ENCODE measurements at regions not wholly inside any gene's neighbourhood (a gene's known extent, or its start where the extent isn't known, plus 50 kb on each side); places are given as distances from the start of the nearest gene placed in this dataset.

DNA sequence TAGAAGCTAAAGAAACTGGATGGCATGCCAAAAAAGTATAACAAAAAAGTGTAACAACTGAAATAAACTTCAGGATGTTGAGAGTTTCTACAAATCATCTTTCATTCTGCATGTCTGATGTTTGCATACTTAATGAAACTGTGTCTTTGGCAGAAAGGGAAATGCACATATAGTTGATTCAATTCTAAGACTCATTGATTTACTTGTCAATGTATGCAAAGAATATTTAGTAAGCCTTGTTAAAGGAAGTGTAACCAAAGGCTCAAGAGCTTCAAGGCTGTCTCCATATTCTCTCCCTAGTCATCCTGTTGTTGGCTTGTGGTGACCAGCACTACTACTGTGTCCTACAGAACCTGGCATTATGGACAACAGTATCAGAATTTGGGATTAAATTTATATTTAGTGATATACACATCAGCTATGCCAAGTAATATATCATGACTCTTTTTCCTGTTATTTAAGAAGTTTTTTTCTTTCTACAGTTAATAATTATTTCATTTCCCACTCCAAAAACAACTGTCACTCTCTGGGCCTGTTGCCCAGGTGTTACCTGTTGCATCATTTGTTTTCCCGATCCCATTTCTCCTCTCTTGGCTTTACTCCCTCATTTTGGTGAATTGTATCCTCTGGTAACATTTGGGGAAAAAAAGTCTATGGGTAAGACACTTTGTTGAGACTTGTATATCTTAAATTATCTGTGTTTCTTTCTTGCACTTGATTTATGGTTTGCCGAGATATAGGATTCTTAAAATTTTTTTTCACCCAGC is 226.6 kb upstream of the BMPER start:
- no peaks in the 10 kb centered on the region for H3K9me3 ChIP-seq (ENCODE audit: control insufficient read depth, low read depth, low read length)
- no peak overlapping the region for H3K27ac ChIP-seq (ENCODE audit: control insufficient read depth, insufficient read depth, low read length)
- dilution Hi-C loops (cut with MboI; ENCODE audit: extremely low pct_ligation_motif_present, low sequenced_read_pairs): no loop called here
- DNase-seq (ENCODE audit: low read depth, low spot score): no peak
- H3K9ac ChIP-seq (ENCODE audit: control insufficient read depth, extremely low read depth, insufficient read depth, low read length): no peak overlapping the region
- no peaks in the 10 kb centered on the region for H3K4me1 ChIP-seq (ENCODE audit: control insufficient read depth, extremely low read depth, insufficient read depth, low read length)
- H3K27me3 ChIP-seq (ENCODE audit: control insufficient read depth, extremely low read depth, insufficient read depth, low read length): no peaks in the 10 kb centered on the region
- H3K4me2 ChIP-seq (ENCODE audit: control insufficient read depth, extremely low read depth, insufficient read depth, low read depth, low read length): no peak overlapping the region
- H3K4me3 ChIP-seq (ENCODE audit: control insufficient read depth in 2 of 3, extremely low read depth in 1 of 3, insufficient read depth in 2 of 3, low read depth in 1 of 3, low read length in 3 of 3): no peak overlapping the region
- no peaks in the 10 kb centered on the region for H3K36me3 ChIP-seq (ENCODE audit: control insufficient read depth in 2 of 2, extremely low read depth in 1 of 2, insufficient read depth in 2 of 2, low read length in 2 of 2)
- TF ChIP-seq CTCF (optimal IDR thresholded peaks at IDR 0.05 in 1 of 3, IDR thresholded peaks at IDR 0.05 in 1 of 3, conservative IDR thresholded peaks at IDR 0.05 in 1 of 3; ENCODE audit: extremely low read depth in 1 of 3, insufficient read depth in 2 of 3, low read length in 3 of 3) (no peak), EZH2 (IDR thresholded peaks at IDR 0.05; ENCODE audit: low read length) (no peak)
- peak; percentile 29 for FAIRE-seq
- no peaks in the 10 kb centered on the region for H3K9me1 ChIP-seq (ENCODE audit: control insufficient read depth, extremely low read depth, insufficient read depth, low read length)
- no peaks in the 10 kb centered on the region for H4K20me1 ChIP-seq (ENCODE audit: control insufficient read depth, extremely low read depth, insufficient read depth, low read length)
- H2AFZ ChIP-seq (ENCODE audit: control insufficient read depth, low read length): no peak overlapping the region
- H3K79me2 ChIP-seq (ENCODE audit: control insufficient read depth, insufficient read depth, low read length): no peaks in the 10 kb centered on the region

DNA sequence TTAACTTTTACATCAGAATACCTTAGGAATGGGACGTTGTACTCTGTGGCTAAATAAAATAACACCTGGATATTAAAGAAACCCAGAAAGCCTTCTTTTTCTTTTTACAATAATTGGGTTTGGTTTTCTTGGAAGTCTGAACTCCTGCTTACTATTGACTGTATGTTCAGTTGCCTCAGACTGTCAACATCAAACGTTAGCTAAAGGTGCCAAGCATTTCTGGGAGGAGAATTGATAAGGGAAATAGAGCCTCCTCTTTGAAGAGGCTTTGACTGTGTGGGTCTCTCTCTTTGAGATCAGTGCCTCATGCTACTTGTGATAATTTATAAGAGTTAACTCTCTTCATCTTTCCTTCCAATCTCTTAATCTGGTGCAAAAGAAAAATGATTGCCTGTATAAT is 224.7 kb upstream of the BMPER start:
- Histone ChIP-seq H3K9ac (ENCODE audit: control insufficient read depth, extremely low read depth, insufficient read depth, low read length) (no peak overlapping the region), H3K4me3 (ENCODE audit: control insufficient read depth in 2 of 3, extremely low read depth in 1 of 3, insufficient read depth in 2 of 3, low read depth in 1 of 3, low read length in 3 of 3) (no peak overlapping the region), H3K4me1 (ENCODE audit: control insufficient read depth, extremely low read depth, insufficient read depth, low read length) (no peaks in the 10 kb centered on the region), H3K4me2 (ENCODE audit: control insufficient read depth, extremely low read depth, insufficient read depth, low read depth, low read length) (no peak overlapping the region), H2AFZ (ENCODE audit: control insufficient read depth, low read length) (no peak overlapping the region), H3K27ac (ENCODE audit: control insufficient read depth, insufficient read depth, low read length) (no peak overlapping the region), H3K9me3 (ENCODE audit: control insufficient read depth, low read depth, low read length) (no peaks in the 10 kb centered on the region), H4K20me1 (ENCODE audit: control insufficient read depth, extremely low read depth, insufficient read depth, low read length) (no peaks in the 10 kb centered on the region), H3K27me3 (ENCODE audit: control insufficient read depth, extremely low read depth, insufficient read depth, low read length) (no peaks in the 10 kb centered on the region), H3K9me1 (ENCODE audit: control insufficient read depth, extremely low read depth, insufficient read depth, low read length) (no peaks in the 10 kb centered on the region), H3K79me2 (ENCODE audit: control insufficient read depth, insufficient read depth, low read length) (no peaks in the 10 kb centered on the region), H3K36me3 (ENCODE audit: control insufficient read depth in 2 of 2, extremely low read depth in 1 of 2, insufficient read depth in 2 of 2, low read length in 2 of 2) (no peaks in the 10 kb centered on the region)
- TF ChIP-seq CTCF (optimal IDR thresholded peaks at IDR 0.05 in 1 of 3, IDR thresholded peaks at IDR 0.05 in 1 of 3, conservative IDR thresholded peaks at IDR 0.05 in 1 of 3; ENCODE audit: extremely low read depth in 1 of 3, insufficient read depth in 2 of 3, low read length in 3 of 3): no peak
- TF ChIP-seq EZH2 (IDR thresholded peaks at IDR 0.05; ENCODE audit: low read length): no peak
- dilution Hi-C loops (cut with MboI; ENCODE audit: extremely low pct_ligation_motif_present, low sequenced_read_pairs): no loop called here
- FAIRE-seq (no peak), DNase-seq (ENCODE audit: low read depth, low spot score) (no peak)

Data from keratinocyte (primary cell).